Fibroblast of lung (primary cell): ENCODE measurements at regions not wholly inside any gene's neighbourhood (a gene's known extent, or its start where the extent isn't known, plus 50 kb on each side); places are given as distances from the start of the nearest gene placed in this dataset.

ENCODE experiments used
- EZH2 ChIP-seq: IDR thresholded peaks from 2 replicates; pipeline ENCODE4 v1.5.1; 2012; ENCODE audit warnings: low read length, control low read depth, mild to moderate bottlenecking; ENCODE audit errors: missing control alignments
- TF ChIP-seq, protein P1 (sequence below), 2 donors: IDR thresholded peaks in 1 of 2; conservative IDR thresholded peaks in 1 of 2; 1 replicate in 1 of 2; 2 replicates in 1 of 2; pipeline ENCODE4 v1.5.1; 2011 to 2012; ENCODE audit warnings: low read length in 2 of 2, control low read depth in 1 of 2, inconsistent platforms in 1 of 2, low read depth in 1 of 2, mild to moderate bottlenecking in 1 of 2

GRCh38 chr13:61135583-61135982 is 280.1 kb downstream of the PCDH20 start:
- TF ChIP-seq, protein P1, sequence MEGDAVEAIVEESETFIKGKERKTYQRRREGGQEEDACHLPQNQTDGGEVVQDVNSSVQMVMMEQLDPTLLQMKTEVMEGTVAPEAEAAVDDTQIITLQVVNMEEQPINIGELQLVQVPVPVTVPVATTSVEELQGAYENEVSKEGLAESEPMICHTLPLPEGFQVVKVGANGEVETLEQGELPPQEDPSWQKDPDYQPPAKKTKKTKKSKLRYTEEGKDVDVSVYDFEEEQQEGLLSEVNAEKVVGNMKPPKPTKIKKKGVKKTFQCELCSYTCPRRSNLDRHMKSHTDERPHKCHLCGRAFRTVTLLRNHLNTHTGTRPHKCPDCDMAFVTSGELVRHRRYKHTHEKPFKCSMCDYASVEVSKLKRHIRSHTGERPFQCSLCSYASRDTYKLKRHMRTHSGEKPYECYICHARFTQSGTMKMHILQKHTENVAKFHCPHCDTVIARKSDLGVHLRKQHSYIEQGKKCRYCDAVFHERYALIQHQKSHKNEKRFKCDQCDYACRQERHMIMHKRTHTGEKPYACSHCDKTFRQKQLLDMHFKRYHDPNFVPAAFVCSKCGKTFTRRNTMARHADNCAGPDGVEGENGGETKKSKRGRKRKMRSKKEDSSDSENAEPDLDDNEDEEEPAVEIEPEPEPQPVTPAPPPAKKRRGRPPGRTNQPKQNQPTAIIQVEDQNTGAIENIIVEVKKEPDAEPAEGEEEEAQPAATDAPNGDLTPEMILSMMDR (conservative IDR thresholded peaks at IDR 0.05 in 1 of 2, IDR thresholded peaks at IDR 0.05 in 1 of 2; ENCODE audit: low read depth in 1 of 2, low read length in 2 of 2): no peak
- no peak for TF ChIP-seq EZH2
